Neural progenitor cell (in vitro differentiated cells): ENCODE measurements at regions not wholly inside any gene's neighbourhood (a gene's known extent, or its start where the extent isn't known, plus 50 kb on each side); places are given as distances from the start of the nearest gene placed in this dataset.

Experiments used
- DNase-seq: peaks from one replicate; pipeline ENCODE4 v3.0.0-alpha.2; 2016; ENCODE audit warnings: low spot score
- H2AFZ ChIP-seq: fragments of 200-600 bp; sonication (generic); replicated peaks from 2 replicates; pipeline ENCODE4 v1.6.1; 2016; ENCODE audit warnings: antibody characterized with exemption
- H3F3A ChIP-seq: fragments of 200-600 bp; sonication (generic); 2 replicates; pipeline ENCODE4 v1.6.1; 2016; ENCODE audit warnings: antibody characterized with exemption, low read depth
- H3K27ac ChIP-seq: fragments of 200-600 bp; sonication (generic); 2 replicates; pipeline ENCODE4 v1.5.1; 2016; ENCODE audit warnings: mild to moderate bottlenecking
- H3K27me3 ChIP-seq: fragments of 200-600 bp; sonication (generic); 2 replicates; pipeline ENCODE4 v1.6.1; 2016; ENCODE audit warnings: mild to moderate bottlenecking, moderate library complexity
- H3K36me3 ChIP-seq: fragments of 200-600 bp; sonication (generic); 2 replicates; pipeline ENCODE4 v1.5.1; 2016
- H3K4me1 ChIP-seq: fragments of 200-600 bp; sonication (generic); 2 replicates; pipeline ENCODE4 v1.6.1; 2016; ENCODE audit warnings: mixed run types
- H3K4me2 ChIP-seq: fragments of 200-600 bp; sonication (generic); 2 replicates; pipeline ENCODE4 v1.6.1; 2016
- H3K4me3 ChIP-seq: fragments of 200-600 bp; sonication (generic); 2 replicates; pipeline ENCODE4 v1.5.1; 2016
- H3K79me2 ChIP-seq: fragments of 200-600 bp; sonication (generic); 2 replicates; pipeline ENCODE4 v1.6.1; 2016; ENCODE audit warnings: low read depth
- H3K9ac ChIP-seq: fragments of 200-600 bp; sonication (generic); 2 replicates; pipeline ENCODE4 v1.6.1; 2016
- H3K9me3 ChIP-seq: fragments of 200-600 bp; sonication (generic); 2 replicates; pipeline ENCODE4 v1.5.1; 2016; ENCODE audit warnings: low read depth
- H4K20me1 ChIP-seq: fragments of 200-600 bp; sonication (generic); 2 replicates; pipeline ENCODE4 v1.6.1; 2016; ENCODE audit warnings: low read depth
- H3K27ac Mint-ChIP-seq: 3 replicates; pipeline ENCODE4 v1.8.0; 2021; ENCODE audit warnings: mixed read lengths
- H3K27me3 Mint-ChIP-seq: 2 replicates; pipeline ENCODE4 v1.8.0; 2022; ENCODE audit warnings: low read depth, mild to moderate bottlenecking, inconsistent platforms, moderate library complexity, mixed read lengths; ENCODE audit not compliant: insufficient read depth
- H3K36me3 Mint-ChIP-seq: 3 replicates; pipeline ENCODE4 v1.8.0; 2021; ENCODE audit warnings: mixed read lengths
- H3K4me1 Mint-ChIP-seq: 3 replicates; pipeline ENCODE4 v1.8.0; 2021; ENCODE audit warnings: mixed read lengths
- H3K4me3 Mint-ChIP-seq: 3 replicates; pipeline ENCODE4 v1.8.0; 2021; ENCODE audit warnings: mild to moderate bottlenecking, moderate library complexity, mixed read lengths
- H3K9me3 Mint-ChIP-seq: 3 replicates; pipeline ENCODE4 v1.8.0; 2020; ENCODE audit warnings: mixed read lengths
- CTCF ChIP-seq: fragments of 200-600 bp; sonication (generic); IDR thresholded peaks from 2 replicates; pipeline ENCODE4 v1.5.1; 2017; ENCODE audit warnings: antibody characterized with exemption, mild to moderate bottlenecking
- EZH2 ChIP-seq: fragments of 200-600 bp; sonication (generic); IDR thresholded peaks from 2 replicates; pipeline ENCODE4 v1.6.1; 2017; ENCODE audit warnings: antibody characterized with exemption, mild to moderate bottlenecking, moderate library complexity
- EZH2phosphoT487 ChIP-seq: fragments of 200-600 bp; sonication (generic); IDR thresholded peaks from 2 replicates; pipeline ENCODE4 v1.6.1; 2017; ENCODE audit warnings: antibody characterized with exemption

DNA sequence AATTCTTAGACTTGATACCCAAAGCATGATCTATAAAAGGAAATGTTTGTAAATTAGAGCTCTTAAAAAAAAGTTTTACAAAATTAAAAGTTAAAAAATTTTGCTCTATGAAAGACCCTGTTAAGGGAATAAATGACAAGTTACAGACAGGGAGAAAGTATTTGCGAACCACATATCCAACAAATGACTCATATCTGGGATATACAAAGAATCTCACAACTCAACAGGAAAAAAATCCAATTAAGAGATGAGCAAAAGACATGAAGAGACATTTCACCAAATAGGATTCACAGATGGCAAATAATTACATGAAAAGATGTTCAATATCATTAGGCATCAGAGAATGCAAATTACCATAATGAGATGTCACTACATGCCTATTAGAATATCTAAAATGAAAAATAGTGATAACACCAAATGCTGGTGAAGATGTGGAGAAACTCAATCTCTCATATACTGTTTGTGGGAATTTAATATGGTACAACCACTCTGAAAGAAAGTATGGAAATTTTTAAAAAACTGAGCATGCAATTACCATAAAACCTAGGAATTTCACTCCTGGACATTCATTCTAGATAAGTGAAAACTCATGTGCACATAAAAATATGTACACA, 100.8 kb upstream of the EOLA2 start:
- no peak overlapping the region for H3K4me3 Mint-ChIP-seq
- Histone ChIP-seq H3K79me2 (no peaks in the 10 kb centered on the region), H3K4me1 (peaks cover 3% of the 10 kb centered on the region), H3F3A (no peaks in the 10 kb centered on the region), H3K9me3 (peaks cover 12% of the 10 kb centered on the region), H3K4me2 (no peak overlapping the region), H3K27ac (no peak overlapping the region), H4K20me1 (no peaks in the 10 kb centered on the region), H3K27me3 (no peaks in the 10 kb centered on the region), H3K9ac (no peak overlapping the region), H3K36me3 (no peaks in the 10 kb centered on the region), H2AFZ (no peak overlapping the region), H3K4me3 (no peak overlapping the region)
- TF ChIP-seq CTCF, result no peak
- TF ChIP-seq EZH2, result no peak
- no peak for TF ChIP-seq EZH2phosphoT487
- H3K36me3 Mint-ChIP-seq, result no peaks in the 10 kb centered on the region
- peaks cover 2% of the 10 kb centered on the region for H3K27me3 Mint-ChIP-seq
- no peak overlapping the region for H3K27ac Mint-ChIP-seq
- no peak for DNase-seq
- peaks cover 28% of the 10 kb centered on the region for H3K9me3 Mint-ChIP-seq
- H3K4me1 Mint-ChIP-seq, result no peaks in the 10 kb centered on the region

- H3K9ac ChIP-seq, result no peak overlapping the region
- no peak overlapping the region for H3K4me3 Mint-ChIP-seq
- peaks cover 3% of the 10 kb centered on the region for H3K4me1 ChIP-seq
- no peaks in the 10 kb centered on the region for H3K36me3 ChIP-seq
- TF ChIP-seq EZH2 (no peak), CTCF (no peak), EZH2phosphoT487 (no peak)
- no peaks in the 10 kb centered on the region for H4K20me1 ChIP-seq
- no peaks in the 10 kb centered on the region for H3K9me3 ChIP-seq
- H3K27me3 ChIP-seq, result no peaks in the 10 kb centered on the region
- no peaks in the 10 kb centered on the region for H3K36me3 Mint-ChIP-seq
- H3K27ac Mint-ChIP-seq, result no peak overlapping the region
- no peaks in the 10 kb centered on the region for H3F3A ChIP-seq
- H3K27me3 Mint-ChIP-seq, result peaks cover 2% of the 10 kb centered on the region
- H2AFZ ChIP-seq, result no peak overlapping the region
- peaks cover 34% of the 10 kb centered on the region for H3K9me3 Mint-ChIP-seq
- no peaks in the 10 kb centered on the region for H3K4me1 Mint-ChIP-seq
- no peak overlapping the region for H3K4me2 ChIP-seq
- H3K4me3 ChIP-seq, result no peak overlapping the region
- no peak overlapping the region for H3K27ac ChIP-seq
- DNase-seq, result no peak
- no peaks in the 10 kb centered on the region for H3K79me2 ChIP-seq
Measured at GRCh38 chrX:150041208-150041607, 102.9 kb upstream of the EOLA2 start.

DNA sequence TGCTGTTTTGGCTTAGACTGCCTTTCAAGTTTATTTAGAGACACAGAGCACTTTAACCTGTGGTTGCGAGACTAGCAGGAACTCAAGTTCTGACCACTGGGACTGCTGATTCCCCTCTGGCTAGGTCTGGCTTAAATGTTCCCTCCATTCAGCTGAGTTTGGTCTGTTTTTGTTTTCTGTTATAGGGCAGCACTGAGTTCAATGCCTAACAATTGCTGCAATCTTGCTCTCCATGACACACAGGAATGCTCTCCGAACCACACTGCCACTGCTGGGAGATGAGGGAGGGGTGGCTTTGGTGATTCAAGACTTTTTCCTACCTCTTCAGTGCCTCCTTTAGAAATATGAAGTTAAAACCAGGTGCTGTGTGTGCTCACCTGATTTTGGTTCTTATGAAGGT, 106.3 kb upstream of the EOLA2 start:
- Histone ChIP-seq H3K4me2 (no peak overlapping the region), H3K79me2 (no peaks in the 10 kb centered on the region), H4K20me1 (no peaks in the 10 kb centered on the region), H3K4me1 (no peaks in the 10 kb centered on the region), H3K36me3 (no peaks in the 10 kb centered on the region), H3K27me3 (no peaks in the 10 kb centered on the region), H3K27ac (no peak overlapping the region), H3F3A (no peaks in the 10 kb centered on the region), H3K9ac (no peak overlapping the region), H2AFZ (no peak overlapping the region), H3K4me3 (no peak overlapping the region), H3K9me3 (no peaks in the 10 kb centered on the region)
- Mint-ChIP-seq H3K9me3 (peaks cover 23% of the 10 kb centered on the region), H3K27me3 (peaks cover 3% of the 10 kb centered on the region), H3K4me1 (no peaks in the 10 kb centered on the region), H3K36me3 (no peaks in the 10 kb centered on the region), H3K4me3 (no peak overlapping the region), H3K27ac (no peak overlapping the region)
- TF ChIP-seq EZH2 (no peak), CTCF (no peak), EZH2phosphoT487 (no peak)
- DNase-seq, result no peak
